GM23248 (cell line): ENCODE measurements at regions not wholly inside any gene's neighbourhood (a gene's known extent, or its start where the extent isn't known, plus 50 kb on each side); places are given as distances from the start of the nearest gene placed in this dataset.
"Not testable (repeated sequence)": the region's sequence is repeated elsewhere in the genome, so short reads cannot be mapped to it uniquely, and the experiment has no call there.

Experiments used
- DNase-seq: peaks from one replicate; pipeline ENCODE4 v3.0.0-alpha.2; 2015
- H2AFZ ChIP-seq: fragments of 200-600 bp; sonication (generic); 2 replicates; pipeline ENCODE4 v1.6.1; 2016; ENCODE audit warnings: antibody characterized with exemption
- H3F3A ChIP-seq: fragments of 200-600 bp; sonication (generic); 2 replicates; pipeline ENCODE4 v1.6.1; 2016; ENCODE audit warnings: mild to moderate bottlenecking, antibody characterized with exemption, mixed run types; ENCODE audit not compliant: insufficient read depth
- H3K27ac ChIP-seq: fragments of 200-600 bp; sonication (generic); 2 replicates; pipeline ENCODE4 v1.5.1; 2016; ENCODE audit warnings: mild to moderate bottlenecking
- H3K27me3 ChIP-seq: fragments of 200-600 bp; sonication (generic); replicated peaks from 2 replicates; pipeline ENCODE4 v1.6.1; 2016; ENCODE audit warnings: mild to moderate bottlenecking; ENCODE audit not compliant: insufficient read depth
- H3K36me3 ChIP-seq: fragments of 200-600 bp; sonication (generic); 2 replicates; pipeline ENCODE4 v1.6.1; 2016; ENCODE audit warnings: low read depth, mild to moderate bottlenecking
- H3K4me1 ChIP-seq: fragments of 200-600 bp; sonication (generic); 2 replicates; pipeline ENCODE4 v1.6.1; 2016; ENCODE audit warnings: mild to moderate bottlenecking; ENCODE audit not compliant: insufficient read depth
- H3K4me2 ChIP-seq: fragments of 200-600 bp; sonication (generic); one replicate; pipeline ENCODE4 v1.6.1; 2016; ENCODE audit warnings: mild to moderate bottlenecking; ENCODE audit not compliant: unreplicated experiment
- H3K4me3 ChIP-seq: fragments of 200-600 bp; sonication (generic); 2 replicates; pipeline ENCODE4 v1.5.1; 2016; ENCODE audit warnings: mild to moderate bottlenecking
- H3K79me2 ChIP-seq: fragments of 200-600 bp; sonication (generic); 2 replicates; pipeline ENCODE4 v1.6.1; 2016; ENCODE audit warnings: mild to moderate bottlenecking; ENCODE audit not compliant: insufficient read depth
- H3K9ac ChIP-seq: fragments of 200-600 bp; sonication (generic); 2 replicates; pipeline ENCODE4 v1.6.1; 2016; ENCODE audit warnings: mild to moderate bottlenecking
- H3K9me2 ChIP-seq: fragments of 200-600 bp; sonication (generic); 2 replicates; pipeline ENCODE4 v1.6.1; 2016; ENCODE audit warnings: mixed run types, mild to moderate bottlenecking, moderate library complexity; ENCODE audit not compliant: insufficient read depth
- H3K9me3 ChIP-seq: fragments of 200-600 bp; sonication (generic); one replicate; pipeline ENCODE4 v1.6.1; 2017; ENCODE audit warnings: low read depth
- H4K20me1 ChIP-seq: fragments of 200-600 bp; sonication (generic); 2 replicates; pipeline ENCODE4 v1.6.0; 2016; ENCODE audit not compliant: insufficient read depth
- EZH2 ChIP-seq: fragments of 200-600 bp; sonication (generic); IDR thresholded peaks from 2 replicates; pipeline ENCODE4 v1.6.1; 2018; ENCODE audit warnings: antibody characterized with exemption, mild to moderate bottlenecking; ENCODE audit not compliant: insufficient read depth, poor library complexity, severe bottlenecking
- EZH2phosphoT487 ChIP-seq: fragments of 200-600 bp; sonication (generic); IDR thresholded peaks from 2 replicates; pipeline ENCODE4 v1.6.1; 2018; ENCODE audit warnings: antibody characterized with exemption, moderate library complexity, mild to moderate bottlenecking, low read depth; ENCODE audit not compliant: insufficient read depth
- WGBS, 2 experiments: methylation state at CpG; one replicate each; pipeline ENCODE4 v1.1.6; 2015 to 2017; ENCODE audit warnings: low lambda C conversion rate in 2 of 2, low coverage in 1 of 2; ENCODE audit errors: missing lambda C conversion rate in 2 of 2; 5-methylcytosine and 5-hydroxymethylcytosine counted together
- in situ Hi-C: fragments of 300-500 bp; cut with MboI; formaldehyde crosslinking; loops from 2 replicates; pipeline ENCODE4 v1.15.0; 2020

DNA sequence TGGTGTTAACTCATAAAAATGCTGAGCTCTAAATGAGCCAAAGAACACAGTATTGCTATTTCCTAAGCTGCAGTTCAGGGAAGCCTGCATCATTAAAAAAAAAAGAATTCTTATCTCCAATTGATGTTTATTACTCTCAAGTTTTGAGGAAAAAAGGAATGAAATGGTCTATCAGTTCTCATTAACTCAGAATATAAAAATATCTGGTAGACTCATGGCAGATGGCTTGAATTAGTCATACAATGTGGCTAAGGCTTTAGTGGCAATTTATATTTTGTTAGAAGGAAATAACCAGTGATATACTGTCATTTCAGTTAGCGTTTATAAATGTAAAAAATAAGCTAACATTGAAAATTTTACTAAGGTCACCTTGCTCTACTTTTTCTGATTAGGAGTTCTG, 1403.4 kb upstream of the C9orf72 start:
- in situ Hi-C loops, result no loop called here
- Histone ChIP-seq H2AFZ (no peak overlapping the region), H3K9me3 (no peaks in the 10 kb centered on the region), H3K27me3 (no peaks in the 10 kb centered on the region), H3K79me2 (no peaks in the 10 kb centered on the region), H4K20me1 (no peaks in the 10 kb centered on the region), H3K9ac (no peak overlapping the region), H3F3A (no peaks in the 10 kb centered on the region), H3K36me3 (no peaks in the 10 kb centered on the region), H3K27ac (no peak overlapping the region), H3K4me2 (no peak overlapping the region), H3K4me3 (no peak overlapping the region), H3K4me1 (no peaks in the 10 kb centered on the region), H3K9me2 (no peaks in the 10 kb centered on the region)
- TF ChIP-seq EZH2, result no peak
- no peak for TF ChIP-seq EZH2phosphoT487
- no peak for DNase-seq
- 4 to 8% methylated on average over 1 of the region's 1 CpG for WGBS, 2 experiments

DNA sequence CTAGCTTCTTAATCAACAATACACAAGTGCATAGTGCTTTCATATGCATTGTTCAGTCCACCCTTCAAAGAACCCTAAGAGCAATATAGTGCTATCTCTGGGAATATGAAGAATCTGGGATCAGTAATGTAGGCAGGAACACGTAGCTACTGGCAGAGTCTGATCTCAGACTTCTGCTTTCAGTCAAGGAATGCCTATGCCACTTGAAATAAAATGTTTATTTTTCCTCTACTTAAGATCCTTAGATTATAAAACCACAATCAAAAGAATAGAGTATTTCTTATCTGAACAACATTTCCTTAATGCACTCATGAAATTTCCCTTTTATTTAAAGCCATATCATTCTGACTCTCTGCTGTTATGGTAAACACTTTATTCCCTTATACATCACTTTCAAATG, 1407.8 kb upstream of the C9orf72 start:
- Histone ChIP-seq H3K4me1 (no peaks in the 10 kb centered on the region), H2AFZ (no peak overlapping the region), H3K27me3 (no peaks in the 10 kb centered on the region), H4K20me1 (no peaks in the 10 kb centered on the region), H3K9me2 (no peaks in the 10 kb centered on the region), H3F3A (no peaks in the 10 kb centered on the region), H3K27ac (no peak overlapping the region), H3K9me3 (no peaks in the 10 kb centered on the region), H3K4me3 (no peak overlapping the region), H3K4me2 (no peak overlapping the region), H3K9ac (no peak overlapping the region), H3K36me3 (no peaks in the 10 kb centered on the region), H3K79me2 (no peaks in the 10 kb centered on the region)
- WGBS, 2 experiments, result 7 to 17% methylated on average over 1 of the region's 1 CpG
- DNase-seq, result no peak
- in situ Hi-C loops, result no loop called here
- TF ChIP-seq EZH2phosphoT487 (no peak), EZH2 (no peak)

DNA sequence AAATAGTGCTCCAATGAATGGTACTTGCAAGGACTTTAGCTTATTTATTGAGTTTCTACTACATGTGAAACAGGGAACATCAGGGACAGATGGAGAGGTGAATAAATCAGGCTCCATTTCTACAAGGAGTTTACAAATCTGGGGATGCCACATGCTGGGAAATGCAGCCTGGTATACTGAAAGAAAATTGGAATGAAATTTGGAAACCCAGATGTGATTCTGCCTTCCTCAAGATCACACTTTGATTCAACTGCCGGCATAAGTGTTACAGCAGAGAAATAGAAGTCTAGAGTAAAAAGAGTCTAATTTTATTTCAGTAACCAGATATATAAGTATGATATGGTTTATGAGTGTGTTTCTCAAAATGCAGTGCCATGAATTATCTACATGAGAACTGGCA, 1408.4 kb upstream of the C9orf72 start:
- no peaks in the 10 kb centered on the region for H3K79me2 ChIP-seq

DNA sequence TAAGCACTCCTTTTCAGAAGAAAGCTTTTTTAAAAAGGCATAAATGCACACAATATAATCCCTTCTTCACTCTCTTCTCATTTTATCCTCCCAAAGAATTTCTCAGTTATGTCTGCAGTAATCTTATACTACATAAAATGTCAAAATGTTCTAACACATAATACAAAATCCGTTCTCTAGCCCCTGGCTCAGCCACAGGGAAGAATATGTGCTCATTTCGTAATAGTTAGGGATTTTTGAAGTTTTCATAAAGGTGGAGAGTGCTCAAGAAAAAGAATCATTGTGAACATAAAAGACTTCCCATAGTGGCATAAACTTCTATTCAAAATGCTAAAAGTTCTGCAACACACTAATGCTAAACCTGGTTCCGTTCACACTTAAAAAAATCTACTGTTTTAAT, 1410.7 kb upstream of the C9orf72 start:
- no peak for DNase-seq
- H4K20me1 ChIP-seq, result no peaks in the 10 kb centered on the region
- 14 to 15% methylated on average over 3 of the region's 3 CpGs for WGBS, 2 experiments
- no peak overlapping the region for H3K27ac ChIP-seq
- no peak for TF ChIP-seq EZH2
- no peaks in the 10 kb centered on the region for H3K9me3 ChIP-seq
- no peak overlapping the region for H3K4me2 ChIP-seq
- H3K79me2 ChIP-seq, result no peaks in the 10 kb centered on the region
- H3K36me3 ChIP-seq, result no peaks in the 10 kb centered on the region
- no peaks in the 10 kb centered on the region for H3K27me3 ChIP-seq
- H3K4me3 ChIP-seq, result no peak overlapping the region
- no peak overlapping the region for H3K9ac ChIP-seq
- H2AFZ ChIP-seq, result no peak overlapping the region
- no peaks in the 10 kb centered on the region for H3F3A ChIP-seq
- no peaks in the 10 kb centered on the region for H3K9me2 ChIP-seq
- in situ Hi-C loops, result no loop called here
- no peaks in the 10 kb centered on the region for H3K4me1 ChIP-seq

More for the DNA sequence above, 1408.4 kb upstream of the C9orf72 start:
- no peak overlapping the region for H3K4me3 ChIP-seq
- no peak overlapping the region for H2AFZ ChIP-seq
- H3K9me3 ChIP-seq, result no peaks in the 10 kb centered on the region
- in situ Hi-C loops, result no loop called here
- H3F3A ChIP-seq, result no peaks in the 10 kb centered on the region
- 55 to 59% methylated on average over 1 of the region's 1 CpG for WGBS, 2 experiments
- H3K27me3 ChIP-seq, result no peaks in the 10 kb centered on the region
- no peak for TF ChIP-seq EZH2phosphoT487
- TF ChIP-seq EZH2, result no peak
- H3K9me2 ChIP-seq, result no peaks in the 10 kb centered on the region
- H3K4me1 ChIP-seq, result no peaks in the 10 kb centered on the region
- no peak overlapping the region for H3K9ac ChIP-seq
- H4K20me1 ChIP-seq, result no peaks in the 10 kb centered on the region
- no peak overlapping the region for H3K27ac ChIP-seq
- H3K4me2 ChIP-seq, result no peak overlapping the region
- H3K36me3 ChIP-seq, result no peaks in the 10 kb centered on the region
- DNase-seq, result no peak

DNA sequence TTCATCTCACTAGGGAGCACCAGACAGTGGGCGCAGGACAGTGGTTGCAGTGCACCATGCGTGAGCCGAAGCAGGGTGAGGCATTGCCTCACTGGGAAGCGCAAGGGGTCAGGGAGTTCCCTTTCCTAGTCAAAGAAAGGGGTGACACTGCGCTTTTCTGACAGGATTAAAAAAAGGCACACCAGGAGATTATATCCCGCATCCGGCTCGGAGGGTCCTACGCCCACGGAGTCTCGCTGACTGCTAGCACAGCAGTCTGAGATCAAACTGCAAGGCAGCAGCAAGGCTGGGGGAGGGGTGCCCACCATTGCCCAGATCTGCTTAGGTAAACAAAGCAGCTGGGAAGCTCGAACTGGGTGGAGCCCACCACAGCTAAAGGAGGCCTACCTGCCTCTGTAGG, 1416.7 kb upstream of the C9orf72 start:
- H2AFZ ChIP-seq, H3K79me2 ChIP-seq, H3K4me2 ChIP-seq, H3K4me3 ChIP-seq, in situ Hi-C loops, H3K27ac ChIP-seq, DNase-seq, H3K36me3 ChIP-seq, H3K9ac ChIP-seq, H4K20me1 ChIP-seq, H3F3A ChIP-seq, H3K9me2 ChIP-seq, H3K4me1 ChIP-seq, H3K27me3 ChIP-seq, H3K9me3 ChIP-seq: not testable (repeated sequence)
- 51 to 60% methylated on average over 12 of the region's 12 CpGs for WGBS, 2 experiments
